Endothelial cell of umbilical vein (primary cell): ENCODE measurements at regions not wholly inside any gene's neighbourhood (a gene's known extent, or its start where the extent isn't known, plus 50 kb on each side); places are given as distances from the start of the nearest gene placed in this dataset.

ENCODE experiments used
- BruUV-seq: library from RNA; stranded (reverse); fragments of 400-500 nt; replicated peaks from 2 replicates; lab custom pipeline; 2021; lab: Mats Ljungman, UMichigan
- CTCF ChIA-PET: fragments of 300-600, 350-600 bp; sonication (Branson Sonifier 250); formaldehyde crosslinking; loops from one replicate; lab custom pipeline; 2021; ENCODE audit warnings: antibody characterized with exemption, inconsistent platforms; lab: Charles Lee
- POLR2A ChIA-PET: fragments of 300-600, 350-600 bp; sonication (Branson Sonifier 250); formaldehyde crosslinking; loops from one replicate; lab custom pipeline; 2021; ENCODE audit warnings: antibody characterized with exemption, inconsistent platforms; lab: Charles Lee
- DNase-seq: peaks from one replicate; pipeline ENCODE4 v3.0.0-alpha.2; 2011; ENCODE audit warnings: low read depth, low spot score
- FAIRE-seq: peaks from 2 replicates; lab custom pipeline; 2011; peaks lifted over from hg19 to GRCh38; lab: Jason Lieb, UNC
- H2AFZ ChIP-seq: 2 replicates; pipeline ENCODE4 v1.6.0; 2012; ENCODE audit warnings: low read depth, low read length, control low read depth, inconsistent platforms
- H3K27ac ChIP-seq: 2 replicates; pipeline ENCODE4 v1.5.1; 2011; ENCODE audit warnings: low read depth, mild to moderate bottlenecking, control low read depth, low read length, moderate library complexity; ENCODE audit not compliant: insufficient read depth
- H3K27me3 ChIP-seq, 2 experiments: 2 replicates each; pipeline versions ENCODE4 v1.6.0 to v1.6.1; 2011; ENCODE audit warnings: low read length in 2 of 2, mixed read lengths in 1 of 2; ENCODE audit not compliant: control insufficient read depth in 2 of 2, insufficient read depth in 2 of 2
- H3K36me3 ChIP-seq, 2 experiments: 2 replicates in 1 of 2; 3 replicates in 1 of 2; pipeline ENCODE4 v1.5.1; 2011; ENCODE audit warnings: low read length in 2 of 2, mild to moderate bottlenecking in 1 of 2, moderate library complexity in 1 of 2; ENCODE audit not compliant: control insufficient read depth in 2 of 2, insufficient read depth in 2 of 2; ENCODE audit errors: extremely low read depth in 1 of 2
- H3K4me1 ChIP-seq: 3 replicates; pipeline ENCODE4 v1.5.1; 2011; ENCODE audit warnings: mild to moderate bottlenecking, low read length; ENCODE audit not compliant: control insufficient read depth, insufficient read depth; ENCODE audit errors: extremely low read depth
- H3K4me2 ChIP-seq: 2 replicates; pipeline ENCODE4 v1.6.1; 2011; ENCODE audit warnings: low read length, control low read depth, mixed read lengths; ENCODE audit not compliant: insufficient read depth
- H3K4me3 ChIP-seq, 3 experiments: fragments of 200-600 bp in 1 of 3; sonication (generic), shearing (Covaris generic) in 1 of 3; replicated peaks in 1 of 3; 2 replicates each; pipeline ENCODE4 v1.5.1; 2011 to 2016; ENCODE audit warnings: control low read depth in 3 of 3, low read length in 3 of 3, mild to moderate bottlenecking in 2 of 3, inconsistent platforms in 1 of 3, low read depth in 1 of 3, moderate library complexity in 1 of 3; ENCODE audit not compliant: insufficient read depth in 1 of 3
- H3K79me2 ChIP-seq: 2 replicates; pipeline ENCODE4 v1.6.0; 2012; ENCODE audit warnings: low read length, inconsistent platforms; ENCODE audit not compliant: control insufficient read depth, insufficient read depth
- H3K9ac ChIP-seq: replicated peaks from 2 replicates; pipeline ENCODE3; 2011; ENCODE audit warnings: low read length, control low read depth; ENCODE audit not compliant: insufficient read depth; ENCODE audit errors: extremely low read depth
- H3K9me1 ChIP-seq: replicated peaks from 3 replicates; pipeline ENCODE4 v1.6.0; 2011; ENCODE audit warnings: mild to moderate bottlenecking, low read length; ENCODE audit not compliant: control insufficient read depth, insufficient read depth; ENCODE audit errors: extremely low read depth
- H3K9me3 ChIP-seq: replicated peaks from 2 replicates; pipeline ENCODE4 v1.5.1; 2012; ENCODE audit warnings: low read length, inconsistent platforms; ENCODE audit not compliant: control insufficient read depth, insufficient read depth
- H4K20me1 ChIP-seq: replicated peaks from 2 replicates; pipeline ENCODE3; 2011; ENCODE audit warnings: mild to moderate bottlenecking, low read length; ENCODE audit not compliant: control insufficient read depth, insufficient read depth; ENCODE audit errors: extremely low read depth
- CTCF ChIP-seq, 2 donors: IDR thresholded peaks; 1 replicate in 1 of 2; 2 replicates in 1 of 2; pipeline ENCODE4 v1.5.1; 2011; ENCODE audit warnings: low read length in 2 of 2, mild to moderate bottlenecking in 2 of 2, moderate library complexity in 2 of 2, control low read depth in 1 of 2, inconsistent platforms in 1 of 2, low read depth in 1 of 2; ENCODE audit not compliant: insufficient read depth in 1 of 2; ENCODE audit errors: extremely low read depth in 1 of 2
- EZH2 ChIP-seq: IDR thresholded peaks from 2 replicates; pipeline ENCODE4 v1.6.1; 2012; ENCODE audit warnings: borderline replicate concordance, low read depth, mild to moderate bottlenecking, moderate library complexity, low read length, inconsistent platforms; ENCODE audit not compliant: severe bottlenecking
- FOS ChIP-seq: IDR thresholded peaks from 2 replicates; pipeline ENCODE4 v1.6.1; 2011; ENCODE audit warnings: mild to moderate bottlenecking, low read length, moderate library complexity, borderline replicate concordance; ENCODE audit not compliant: insufficient read depth
- GATA2 ChIP-seq: IDR thresholded peaks from 2 replicates; pipeline ENCODE4 v1.7.0; 2011; ENCODE audit warnings: low read depth, mild to moderate bottlenecking, moderate library complexity, mixed read lengths, low read length; ENCODE audit not compliant: insufficient read length, insufficient read depth
- JUN ChIP-seq: IDR thresholded peaks from 2 replicates; pipeline ENCODE4 v1.6.1; 2011; ENCODE audit warnings: borderline replicate concordance, low read depth; ENCODE audit not compliant: insufficient read length, insufficient read depth
- MYC ChIP-seq: IDR thresholded peaks from one replicate; pipeline ENCODE4 v1.6.1; 2011; ENCODE audit warnings: mild to moderate bottlenecking, low read depth, low read length
- POLR2A ChIP-seq: IDR thresholded peaks from 2 replicates; pipeline ENCODE4 v1.6.1; 2012; ENCODE audit warnings: low read depth, mild to moderate bottlenecking, control low read depth, low read length
- POLR2AphosphoS5 ChIP-seq: IDR thresholded peaks from 2 replicates; pipeline ENCODE4 v1.6.1; 2012; ENCODE audit warnings: low read depth, mild to moderate bottlenecking, control low read depth, low read length, moderate library complexity; ENCODE audit not compliant: insufficient read depth
- dilution Hi-C: fragments of 300-500 bp; cut with MboI; formaldehyde crosslinking; loops from one replicate; pipeline ENCODE4 v1.15.0; 2019; ENCODE audit warnings: low sequenced_read_pairs; ENCODE audit not compliant: extremely low pct_ligation_motif_present
- intact Hi-C: fragments of 100-400 bp; cut with micrococcal nuclease; formaldehyde crosslinking; loops from one replicate; pipeline ENCODE4 v1.10.0; 2022
- TF ChIP-seq, protein P1 (sequence below): IDR thresholded peaks from 2 replicates; pipeline ENCODE4 v1.6.1; 2011; ENCODE audit not compliant: insufficient read depth, insufficient read length

DNA sequence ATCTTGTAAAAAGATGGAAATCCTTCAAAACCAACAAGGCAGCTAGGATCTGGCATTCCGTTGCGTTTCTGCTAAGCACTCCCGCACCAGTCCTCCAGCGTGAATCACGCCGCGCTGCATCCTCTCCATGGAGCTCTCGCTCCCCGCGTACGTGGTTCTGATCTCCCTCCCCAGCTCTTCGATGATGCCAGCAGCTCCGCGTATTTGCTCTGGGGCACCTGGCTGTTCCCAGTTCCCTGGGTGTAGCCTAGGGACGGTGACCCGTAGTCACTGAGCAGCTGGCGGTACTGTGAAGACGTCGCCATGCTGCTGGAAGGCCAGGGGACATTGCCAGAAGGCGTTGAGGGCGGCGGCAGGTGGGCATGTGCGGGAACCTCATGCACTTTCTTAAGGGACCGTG is 407.5 kb downstream of the RNF144A start:
- Histone ChIP-seq H3K27ac (no peak overlapping the region), H3K79me2 (no peaks in the 10 kb centered on the region), H4K20me1 (no peaks in the 10 kb centered on the region), H3K36me3 (no peaks in the 10 kb centered on the region), H2AFZ (no peak overlapping the region), H3K27me3 (no peaks in the 10 kb centered on the region), H3K9me1 (no peaks in the 10 kb centered on the region), H3K4me1 (no peaks in the 10 kb centered on the region), H3K4me2 (no peak overlapping the region), H3K9me3 (peaks cover 4% of the 10 kb centered on the region), H3K9ac (no peak overlapping the region), H3K4me3 (no peak overlapping the region)
- intact Hi-C loops (no loop called here), dilution Hi-C loops (no loop called here)
- no peak for TF ChIP-seq POLR2A
- TF ChIP-seq MYC: no peak
- no peak for TF ChIP-seq POLR2AphosphoS5
- no peak for TF ChIP-seq GATA2
- no peak for TF ChIP-seq FOS
- TF ChIP-seq, protein P1, sequence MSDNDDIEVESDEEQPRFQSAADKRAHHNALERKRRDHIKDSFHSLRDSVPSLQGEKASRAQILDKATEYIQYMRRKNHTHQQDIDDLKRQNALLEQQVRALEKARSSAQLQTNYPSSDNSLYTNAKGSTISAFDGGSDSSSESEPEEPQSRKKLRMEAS: no peak
- no peak for TF ChIP-seq JUN
- no peak for TF ChIP-seq CTCF (IDR thresholded peaks at IDR 0.05; ENCODE audit: extremely low read depth in 1 of 2, insufficient read depth in 1 of 2, low read depth in 1 of 2, low read length in 2 of 2)
- no peak for TF ChIP-seq EZH2
- FAIRE-seq (no peak), DNase-seq (no peak)
- POLR2A ChIA-PET: no interaction called here
- no TSS peak for BruUV-seq
- CTCF ChIA-PET: no interaction called here
